ENCODE measurements at regions not wholly inside any gene's neighbourhood (a gene's known extent, or its start where the extent isn't known, plus 50 kb on each side); places are given as distances from the start of the nearest gene placed in this dataset.

DNA sequence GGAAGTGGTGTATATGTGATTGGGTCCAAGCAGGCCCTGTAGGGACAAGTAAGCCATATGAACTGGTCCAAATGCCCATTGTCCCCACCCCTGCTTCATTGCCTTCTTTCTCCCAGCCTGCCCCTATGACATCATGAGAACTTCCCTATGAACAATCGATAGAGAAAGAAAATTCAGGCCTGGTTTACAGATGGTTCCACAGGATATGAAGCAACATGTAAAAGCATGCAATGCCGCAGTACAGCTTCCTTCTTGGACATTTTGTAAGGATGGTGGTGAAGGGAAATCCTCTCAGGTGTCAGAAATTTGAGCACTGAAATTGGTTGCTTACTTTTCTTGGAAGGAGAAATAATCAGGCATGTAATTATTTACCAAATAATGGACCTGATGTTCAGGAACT, 581.7 kb downstream of the MRPL39 start:
- Histone ChIP-seq H3K36me3 (ENCODE audit: control insufficient read depth, insufficient read depth, low read length) (no peaks in the 10 kb centered on the region), H3K4me1 (ENCODE audit: control insufficient read depth, insufficient read depth, low read length) (no peaks in the 10 kb centered on the region), H3K9me3 (ENCODE audit: control insufficient read depth, insufficient read depth, low read length) (peaks cover 11% of the 10 kb centered on the region), H3K9ac (ENCODE audit: low read depth, low read length) (no peak overlapping the region), H3K27me3 (ENCODE audit: control insufficient read depth, insufficient read depth, low read length) (no peaks in the 10 kb centered on the region), H3K4me3 (ENCODE audit: low read depth, low read length) (no peak overlapping the region)

- H3K36me3 ChIP-seq (ENCODE audit: control insufficient read depth, insufficient read depth, low read length): no peaks in the 10 kb centered on the region
- H3K4me3 ChIP-seq (ENCODE audit: low read depth, low read length): no peak overlapping the region
- no peaks in the 10 kb centered on the region for H3K27me3 ChIP-seq (ENCODE audit: control insufficient read depth, insufficient read depth, low read length)
- no peak overlapping the region for H3K9ac ChIP-seq (ENCODE audit: low read depth, low read length)
- H3K4me1 ChIP-seq (ENCODE audit: control insufficient read depth, insufficient read depth, low read length): no peaks in the 10 kb centered on the region
- H3K9me3 ChIP-seq (ENCODE audit: control insufficient read depth, insufficient read depth, low read length): peaks cover 11% of the 10 kb centered on the region
Measured at GRCh38 chr21:25024639-25025038, 582.6 kb downstream of the MRPL39 start.

DNA sequence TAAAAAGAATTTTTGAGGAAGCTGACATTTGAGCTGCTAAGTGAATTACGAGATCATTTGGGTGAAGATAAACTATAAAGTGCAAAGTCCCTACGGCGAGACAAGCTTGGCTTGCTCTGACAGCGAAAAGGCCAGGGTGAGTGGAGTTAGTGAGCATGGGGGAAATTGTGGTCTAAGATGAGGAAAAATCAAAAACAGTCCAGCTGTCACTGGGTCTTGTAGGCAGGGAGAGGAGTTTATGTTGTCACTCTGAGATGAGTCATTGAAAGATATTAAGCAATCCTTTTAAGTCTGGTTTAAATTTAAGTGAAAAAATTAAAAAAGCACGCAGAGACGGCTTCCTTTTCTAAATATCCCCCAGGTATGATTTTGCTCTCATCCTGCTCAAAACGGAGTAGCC, 601.9 kb downstream of the MRPL39 start:
- no peak overlapping the region for H3K9ac ChIP-seq (ENCODE audit: low read depth, low read length)
- no peaks in the 10 kb centered on the region for H3K36me3 ChIP-seq (ENCODE audit: control insufficient read depth, insufficient read depth, low read length)
- peaks cover 17% of the 10 kb centered on the region for H3K9me3 ChIP-seq (ENCODE audit: control insufficient read depth, insufficient read depth, low read length)
- H3K4me1 ChIP-seq (ENCODE audit: control insufficient read depth, insufficient read depth, low read length): no peaks in the 10 kb centered on the region
- no peak overlapping the region for H3K4me3 ChIP-seq (ENCODE audit: low read depth, low read length)
- H3K27me3 ChIP-seq (ENCODE audit: control insufficient read depth, insufficient read depth, low read length): no peaks in the 10 kb centered on the region

- no peak overlapping the region for H3K4me3 ChIP-seq (ENCODE audit: low read depth, low read length)
- no peaks in the 10 kb centered on the region for H3K4me1 ChIP-seq (ENCODE audit: control insufficient read depth, insufficient read depth, low read length)
- H3K9me3 ChIP-seq (ENCODE audit: control insufficient read depth, insufficient read depth, low read length): peaks cover 16% of the 10 kb centered on the region
- H3K27me3 ChIP-seq (ENCODE audit: control insufficient read depth, insufficient read depth, low read length): no peaks in the 10 kb centered on the region
- no peak overlapping the region for H3K9ac ChIP-seq (ENCODE audit: low read depth, low read length)
- no peaks in the 10 kb centered on the region for H3K36me3 ChIP-seq (ENCODE audit: control insufficient read depth, insufficient read depth, low read length)
Measured at GRCh38 chr21:25002676-25003075, 604.6 kb downstream of the MRPL39 start.

DNA sequence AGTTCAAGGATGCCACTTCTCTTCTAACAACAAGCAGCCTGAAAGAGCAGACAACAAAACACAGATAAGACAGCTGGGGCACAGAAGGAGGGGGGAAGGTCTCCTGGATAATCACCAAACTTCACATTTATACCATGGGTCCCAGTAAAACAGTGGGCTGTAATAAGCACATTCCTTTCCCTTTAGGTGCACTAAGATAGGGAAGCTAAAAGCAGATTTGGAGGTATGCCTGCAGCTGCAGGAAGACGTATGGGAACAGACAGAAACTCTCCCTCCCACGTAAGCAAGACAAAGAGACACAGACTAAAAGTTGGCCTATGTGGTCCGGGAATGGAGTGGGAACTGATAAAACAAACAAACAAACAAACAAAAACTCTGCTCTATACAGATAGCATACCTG, 612.1 kb downstream of the MRPL39 start:
- no peaks in the 10 kb centered on the region for H3K36me3 ChIP-seq (ENCODE audit: control insufficient read depth, insufficient read depth, low read length)
- H3K4me3 ChIP-seq (ENCODE audit: low read depth, low read length): no peak overlapping the region
- no peaks in the 10 kb centered on the region for H3K27me3 ChIP-seq (ENCODE audit: control insufficient read depth, insufficient read depth, low read length)
- H3K4me1 ChIP-seq (ENCODE audit: control insufficient read depth, insufficient read depth, low read length): no peaks in the 10 kb centered on the region
- H3K9me3 ChIP-seq (ENCODE audit: control insufficient read depth, insufficient read depth, low read length): peaks cover 17% of the 10 kb centered on the region
- no peak overlapping the region for H3K9ac ChIP-seq (ENCODE audit: low read depth, low read length)

GRCh38 chr21:24994717-24995116, 612.6 kb downstream of the MRPL39 start:
- no peaks in the 10 kb centered on the region for H3K27me3 ChIP-seq (ENCODE audit: control insufficient read depth, insufficient read depth, low read length)
- H3K9me3 ChIP-seq (ENCODE audit: control insufficient read depth, insufficient read depth, low read length): peaks cover 21% of the 10 kb centered on the region
- no peaks in the 10 kb centered on the region for H3K36me3 ChIP-seq (ENCODE audit: control insufficient read depth, insufficient read depth, low read length)
- H3K4me1 ChIP-seq (ENCODE audit: control insufficient read depth, insufficient read depth, low read length): no peaks in the 10 kb centered on the region
- H3K9ac ChIP-seq (ENCODE audit: low read depth, low read length): no peak overlapping the region
- no peak overlapping the region for H3K4me3 ChIP-seq (ENCODE audit: low read depth, low read length)

GRCh38 chr21:24989516-24989915, 617.8 kb downstream of the MRPL39 start:
- Histone ChIP-seq H3K4me1 (ENCODE audit: control insufficient read depth, insufficient read depth, low read length) (no peaks in the 10 kb centered on the region), H3K4me3 (ENCODE audit: low read depth, low read length) (no peak overlapping the region), H3K36me3 (ENCODE audit: control insufficient read depth, insufficient read depth, low read length) (no peaks in the 10 kb centered on the region), H3K9me3 (ENCODE audit: control insufficient read depth, insufficient read depth, low read length) (peaks cover 19% of the 10 kb centered on the region), H3K9ac (ENCODE audit: low read depth, low read length) (no peak overlapping the region), H3K27me3 (ENCODE audit: control insufficient read depth, insufficient read depth, low read length) (no peaks in the 10 kb centered on the region)

DNA sequence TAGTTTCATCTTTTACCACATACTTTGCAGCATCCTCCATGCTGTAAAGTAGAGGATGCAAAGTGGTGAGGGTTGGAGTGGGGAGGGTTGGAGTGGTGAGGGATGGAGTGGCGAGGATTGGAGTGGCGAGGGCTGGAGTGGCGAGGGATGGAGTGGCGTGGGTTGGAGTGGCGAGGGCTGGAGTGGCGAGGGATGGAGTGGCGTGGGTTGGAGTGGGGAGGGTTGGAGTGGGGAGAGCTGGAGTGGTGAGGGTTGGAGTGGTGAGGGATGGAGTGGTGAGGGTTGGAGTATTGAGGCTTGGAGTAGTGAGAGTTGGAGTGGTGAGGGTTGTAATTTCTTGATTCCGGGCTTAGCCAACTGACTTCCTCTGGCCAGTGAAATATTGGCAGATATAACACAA, 618.3 kb downstream of the MRPL39 start:
- Histone ChIP-seq H3K4me1 (ENCODE audit: control insufficient read depth, insufficient read depth, low read length) (no peaks in the 10 kb centered on the region), H3K4me3 (ENCODE audit: low read depth, low read length) (no peak overlapping the region), H3K9ac (ENCODE audit: low read depth, low read length) (no peak overlapping the region), H3K9me3 (ENCODE audit: control insufficient read depth, insufficient read depth, low read length) (peaks cover 19% of the 10 kb centered on the region), H3K36me3 (ENCODE audit: control insufficient read depth, insufficient read depth, low read length) (no peaks in the 10 kb centered on the region), H3K27me3 (ENCODE audit: control insufficient read depth, insufficient read depth, low read length) (no peaks in the 10 kb centered on the region)

DNA sequence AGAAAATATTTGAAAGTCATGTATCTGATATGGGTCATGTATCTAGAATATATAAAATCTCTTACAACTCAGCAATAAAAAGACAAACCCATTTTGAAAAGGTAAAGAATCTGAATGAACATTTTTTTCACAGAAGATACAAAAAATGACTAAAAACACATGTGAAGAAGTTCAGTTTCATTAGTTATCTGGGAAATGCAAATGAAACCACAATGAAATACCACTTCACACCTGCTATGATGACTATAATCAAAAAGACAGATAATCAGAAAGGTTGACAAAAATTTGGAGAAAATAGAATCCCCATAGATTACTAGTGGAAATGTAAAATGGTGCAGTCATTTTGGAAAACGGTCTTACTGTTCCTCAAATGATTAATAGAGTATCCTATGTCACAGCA, 631.0 kb downstream of the MRPL39 start:
- Histone ChIP-seq H3K4me3 (ENCODE audit: low read depth, low read length) (no peak overlapping the region), H3K9me3 (ENCODE audit: control insufficient read depth, insufficient read depth, low read length) (peaks cover 17% of the 10 kb centered on the region), H3K9ac (ENCODE audit: low read depth, low read length) (no peak overlapping the region), H3K36me3 (ENCODE audit: control insufficient read depth, insufficient read depth, low read length) (no peaks in the 10 kb centered on the region), H3K4me1 (ENCODE audit: control insufficient read depth, insufficient read depth, low read length) (no peaks in the 10 kb centered on the region), H3K27me3 (ENCODE audit: control insufficient read depth, insufficient read depth, low read length) (no peaks in the 10 kb centered on the region)

DNA sequence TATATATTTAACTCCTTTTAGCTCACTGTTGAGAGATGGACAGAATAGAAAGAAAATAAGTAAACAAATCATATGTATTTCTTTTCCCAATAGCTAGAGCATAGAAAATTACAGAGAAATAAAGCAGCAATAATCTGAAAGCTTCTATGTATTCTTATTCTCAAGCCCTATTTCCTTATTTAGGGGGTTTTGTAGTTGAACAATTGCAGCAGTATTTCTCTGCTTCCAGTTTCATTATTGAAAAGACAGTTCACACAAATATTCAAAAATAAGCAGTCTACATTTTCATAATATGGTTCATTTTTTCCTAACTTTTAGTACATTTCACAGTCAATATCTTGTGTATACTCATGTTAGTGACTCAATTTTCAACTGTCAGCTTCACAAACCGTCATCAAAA, 638.2 kb downstream of the MRPL39 start:
- Histone ChIP-seq H3K36me3 (ENCODE audit: control insufficient read depth, insufficient read depth, low read length) (no peaks in the 10 kb centered on the region), H3K27me3 (ENCODE audit: control insufficient read depth, insufficient read depth, low read length) (no peaks in the 10 kb centered on the region), H3K9me3 (ENCODE audit: control insufficient read depth, insufficient read depth, low read length) (peaks cover 30% of the 10 kb centered on the region), H3K4me1 (ENCODE audit: control insufficient read depth, insufficient read depth, low read length) (no peaks in the 10 kb centered on the region), H3K4me3 (ENCODE audit: low read depth, low read length) (no peak overlapping the region), H3K9ac (ENCODE audit: low read depth, low read length) (no peak overlapping the region)

DNA sequence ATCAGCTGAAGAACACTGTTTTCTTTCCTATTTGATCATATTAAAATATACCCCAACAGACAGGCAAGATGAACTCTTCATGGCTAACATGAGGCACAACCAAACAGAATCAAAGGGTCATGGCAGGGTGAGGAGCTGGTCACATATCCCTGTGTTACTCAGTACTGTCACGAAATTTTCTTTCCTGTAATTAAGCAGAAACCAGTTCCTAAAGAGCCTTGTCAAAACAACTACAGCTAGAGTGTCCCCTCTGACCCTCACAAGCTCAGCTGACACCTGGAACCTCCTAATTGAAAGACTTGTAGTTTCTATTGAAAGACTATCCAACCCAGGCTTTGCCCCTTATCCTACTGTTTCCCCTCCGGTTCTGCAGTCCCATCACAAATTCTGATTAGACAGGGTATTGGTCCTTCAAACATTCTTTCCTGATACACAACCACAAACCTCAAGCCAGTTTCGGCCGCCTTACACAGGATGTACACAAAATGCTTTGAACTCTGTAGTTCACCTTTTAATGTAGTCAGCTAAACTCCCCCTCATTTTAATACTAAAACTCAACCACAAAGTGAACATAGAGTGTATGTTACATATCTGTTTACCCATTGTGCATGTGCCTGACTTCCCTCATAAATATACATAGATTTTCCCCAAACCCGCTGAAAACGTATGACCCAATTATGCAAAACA, 651.9 kb downstream of the MRPL39 start:
- Histone ChIP-seq H3K4me3 (ENCODE audit: low read depth, low read length) (no peak overlapping the region), H3K36me3 (ENCODE audit: control insufficient read depth, insufficient read depth, low read length) (no peaks in the 10 kb centered on the region), H3K9me3 (ENCODE audit: control insufficient read depth, insufficient read depth, low read length) (peaks cover 11% of the 10 kb centered on the region), H3K9ac (ENCODE audit: low read depth, low read length) (no peak overlapping the region), H3K4me1 (ENCODE audit: control insufficient read depth, insufficient read depth, low read length) (no peaks in the 10 kb centered on the region), H3K27me3 (ENCODE audit: control insufficient read depth, insufficient read depth, low read length) (no peaks in the 10 kb centered on the region)

DNA sequence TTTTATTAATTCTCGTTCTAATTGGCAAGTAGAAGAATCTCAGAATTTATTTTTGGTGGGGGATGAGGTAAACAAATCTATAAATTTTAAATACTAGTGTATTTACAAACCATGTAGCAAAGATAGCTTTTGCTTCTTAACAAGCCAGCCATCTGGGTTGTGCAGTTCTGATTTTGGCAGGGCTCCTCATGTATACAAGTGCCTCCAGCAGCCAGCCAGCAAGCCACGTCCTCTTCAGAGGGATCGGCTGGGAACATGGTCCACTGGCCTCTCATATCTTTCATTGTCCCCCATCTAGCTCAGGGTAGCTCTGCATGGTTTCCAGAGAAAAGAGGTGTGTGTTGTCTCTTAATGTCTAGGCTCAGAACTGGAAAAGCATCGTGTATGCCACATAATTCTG, 659.1 kb downstream of the MRPL39 start:
- H3K9me3 ChIP-seq (ENCODE audit: control insufficient read depth, insufficient read depth, low read length): peaks cover 17% of the 10 kb centered on the region
- no peaks in the 10 kb centered on the region for H3K36me3 ChIP-seq (ENCODE audit: control insufficient read depth, insufficient read depth, low read length)
- H3K4me1 ChIP-seq (ENCODE audit: control insufficient read depth, insufficient read depth, low read length): no peaks in the 10 kb centered on the region
- H3K4me3 ChIP-seq (ENCODE audit: low read depth, low read length): no peak overlapping the region
- H3K27me3 ChIP-seq (ENCODE audit: control insufficient read depth, insufficient read depth, low read length): no peaks in the 10 kb centered on the region
- H3K9ac ChIP-seq (ENCODE audit: low read depth, low read length): no peak overlapping the region
